ENCODE measurements at regions not wholly inside any gene's neighbourhood (a gene's known extent, or its start where the extent isn't known, plus 50 kb on each side); places are given as distances from the start of the nearest gene placed in this dataset.

- Histone ChIP-seq H3K36me3 (ENCODE audit: control insufficient read depth in 2 of 4, insufficient read depth in 4 of 4, low read length in 3 of 4) (no peaks in the 10 kb centered on the region; a peak in 1 of 8 replicates), H3K14ac (ENCODE audit: insufficient read length) (no peak overlapping the region), H2BK12ac (ENCODE audit: low read depth, low read length) (no peak overlapping the region), H4K91ac (replicated peaks; ENCODE audit: insufficient read length, low read length) (no peak overlapping the region), H2BK15ac (ENCODE audit: low read length) (no peak overlapping the region), H3K4me2 (ENCODE audit: insufficient read depth in 1 of 2, low read depth in 2 of 2, low read length in 2 of 2) (no peak overlapping the region), H2AK5ac (ENCODE audit: low read depth, low read length) (no peak overlapping the region; the same call in 1 of the 2 replicates), H2AFZ (ENCODE audit: low read length) (no peak overlapping the region), H3K4me3 (ENCODE audit: extremely low read depth in 1 of 4, insufficient read depth in 2 of 4, low read depth in 3 of 4, low read length in 4 of 4) (no peak overlapping the region), H3K79me2 (ENCODE audit: control insufficient read depth in 1 of 2, insufficient read depth in 2 of 2, low read length in 2 of 2) (no peaks in the 10 kb centered on the region), H2BK5ac (ENCODE audit: low read depth, low read length) (no peak overlapping the region), H2BK120ac (replicated peaks; ENCODE audit: low read depth, low read length) (no peak overlapping the region), H3K27me3 (replicated peaks in 1 of 4; ENCODE audit: control insufficient read depth in 3 of 4, extremely low read depth in 1 of 4, insufficient read depth in 3 of 4, low read length in 3 of 4) (no peaks in the 10 kb centered on the region), H4K20me1 (replicated peaks in 1 of 2; ENCODE audit: control insufficient read depth in 1 of 2, insufficient read depth in 2 of 2, low read length in 2 of 2) (no peaks in the 10 kb centered on the region), H3K4ac (replicated peaks; ENCODE audit: insufficient read length, low read depth, low read length) (no peak overlapping the region), H3K4me1 (replicated peaks in 1 of 4; ENCODE audit: control insufficient read depth in 3 of 4, insufficient read depth in 4 of 4, low read length in 3 of 4) (peaks cover 0 to 8% (median 4%) of the 10 kb centered on the region in 4 experiments; a peak in 4 of 7 replicates), H3K23me2 (ENCODE audit: low read depth, low read length) (no peaks in the 10 kb centered on the region), H4K5ac (ENCODE audit: insufficient read length, low read depth, low read length) (no peak overlapping the region), H3K23ac (ENCODE audit: insufficient read length) (no peak overlapping the region), H3K18ac (ENCODE audit: extremely low read depth, low read length) (no peak overlapping the region), H2BK20ac (ENCODE audit: low read length) (no peak overlapping the region), H3K79me1 (ENCODE audit: low read depth, low read length) (no peaks in the 10 kb centered on the region), H3K9me3 (ENCODE audit: insufficient read depth in 2 of 2, low read depth in 1 of 2, low read length in 1 of 2) (no peaks in the 10 kb centered on the region), H4K8ac (ENCODE audit: extremely low read depth, insufficient read depth, low read length) (no peak overlapping the region), H3K9ac (replicated peaks in 1 of 4; ENCODE audit: extremely low read depth in 1 of 4, low read depth in 3 of 4, low read length in 3 of 4) (no peak overlapping the region), H3K56ac (replicated peaks; ENCODE audit: insufficient read length, low read depth, low read length) (no peak overlapping the region), H3K27ac (ENCODE audit: low read depth, low read length) (no peak overlapping the region)
- DNase-seq (ENCODE audit: low read depth in 1 of 2, low spot score in 2 of 2) = no peak
- no peak for FAIRE-seq
- POLR2A ChIA-PET (ENCODE audit: partially characterized antibody) = no interaction called here
- TF ChIP-seq EP300 (IDR thresholded peaks at IDR 0.05; ENCODE audit: borderline replicate concordance in 1 of 2, low read depth in 2 of 2, low read length in 2 of 2) (no peak), SRF (IDR thresholded peaks at IDR 0.05; ENCODE audit: low read depth, low read length) (no peak), HDAC2 (IDR thresholded peaks at IDR 0.05; ENCODE audit: borderline replicate concordance in 1 of 2, low read depth in 2 of 2, low read length in 2 of 2) (no peak), BCL11A (IDR thresholded peaks at IDR 0.05; ENCODE audit: low read depth in 2 of 2, low read length in 2 of 2) (no peak), E2F6 (IDR thresholded peaks at IDR 0.05) (no peak), POU5F1 (IDR thresholded peaks at IDR 0.05; ENCODE audit: low read depth, low read length) (no peak), EZH2 (IDR thresholded peaks at IDR 0.05; ENCODE audit: low read depth, low read length, severe bottlenecking) (no peak), EGR1 (IDR thresholded peaks at IDR 0.05; ENCODE audit: borderline replicate concordance, low read depth, low read length) (no peak)
- 74% methylated on average over 4 of the region's 4 CpGs; no CpG with 5 or more reads in 1 of the 2 experiments for WGBS, 2 experiments (ENCODE audit: extremely low coverage in 1 of 2, insufficient coverage in 1 of 2, insufficient read length in 1 of 2, insufficient replicate concordance in 2 of 2, low coverage in 1 of 2, low lambda C conversion rate in 2 of 2, missing lambda C conversion rate in 1 of 2)
- CTCF ChIA-PET (ENCODE audit: partially characterized antibody) = no interaction called here
Measured at GRCh38 chr2:206858687-206859329, 80.5 kb upstream of the CPO start.
